Uterus (tissue), 3 donors: ENCODE measurements at regions not wholly inside any gene's neighbourhood (a gene's known extent, or its start where the extent isn't known, plus 50 kb on each side); places are given as distances from the start of the nearest gene placed in this dataset.

ENCODE experiments used
- DNase-seq, 2 donors: peaks; one replicate each; pipeline ENCODE4 v3.0.0-alpha.2; 2019 to 2020
- H3K27ac ChIP-seq, 2 donors: fragments of 200-600 bp; sonication (generic); 1 replicate in 1 of 2; 2 replicates in 1 of 2; pipeline ENCODE4 v1.5.1; 2016 to 2018
- H3K27me3 ChIP-seq, 2 donors: fragments of 200-600 bp; sonication (generic); one replicate each; pipeline ENCODE4 v1.5.1; 2018 to 2019; ENCODE audit warnings: control low read depth in 1 of 2
- H3K36me3 ChIP-seq, 2 donors: fragments of 200-600 bp; sonication (generic); one replicate each; pipeline ENCODE4 v1.5.1; 2019; ENCODE audit warnings: control low read depth in 1 of 2
- H3K4me1 ChIP-seq, 2 donors: fragments of 200-600 bp; sonication (generic); one replicate each; pipeline ENCODE4 v1.5.1; 2018 to 2019; ENCODE audit warnings: control low read depth in 1 of 2
- H3K4me3 ChIP-seq, 2 donors: fragments of 200-600 bp; sonication (generic); 1 replicate in 1 of 2; 2 replicates in 1 of 2; pipeline ENCODE4 v1.5.1; 2018 to 2019; ENCODE audit warnings: mild to moderate bottlenecking in 1 of 2
- H3K9me3 ChIP-seq, 2 donors: fragments of 200-600 bp; sonication (generic); one replicate each; pipeline ENCODE4 v1.5.1; 2019; ENCODE audit warnings: control low read depth in 1 of 2
- CTCF ChIP-seq, 4 experiments: fragments of 200-600 bp in 2 of 4; fragments of 450-650 bp in 2 of 4; sonication (generic) in 2 of 4; IDR thresholded peaks; one replicate each; pipeline ENCODE4 v1.5.1; 2016 to 2019; ENCODE audit warnings: antibody characterized with exemption in 4 of 4, mild to moderate bottlenecking in 2 of 4, moderate library complexity in 1 of 4
- POLR2A ChIP-seq, 2 donors: fragments of 450-650 bp; IDR thresholded peaks; one replicate each; pipeline ENCODE4 v1.6.1; 2016; ENCODE audit warnings: antibody characterized with exemption in 2 of 2, mild to moderate bottlenecking in 1 of 2, moderate library complexity in 1 of 2
- intact Hi-C: fragments of 100-400 bp; cut with DNase I; formaldehyde crosslinking; loops from one replicate; pipeline ENCODE4 v1.15.1; 2023; ENCODE audit warnings: low total_unique reads
- donor health status: DM: yes; HTN: yes; CAD: no.

- H3K27ac ChIP-seq: no peak overlapping the region
- no peaks in the 10 kb centered on the region for H3K36me3 ChIP-seq
- TF ChIP-seq POLR2A (IDR thresholded peaks at IDR 0.05) (no peak), CTCF (IDR thresholded peaks at IDR 0.05) (no peak)
- H3K27me3 ChIP-seq: no peaks in the 10 kb centered on the region
- no peaks in the 10 kb centered on the region for H3K4me1 ChIP-seq
- DNase-seq: no peak
- no peaks in the 10 kb centered on the region for H3K9me3 ChIP-seq
- intact Hi-C loops: no loop called here
- no peak overlapping the region for H3K4me3 ChIP-seq
Measured at GRCh38 chr10:56604624-56605023, 243.6 kb upstream of the ZWINT start.

GRCh38 chr10:56599201-56599600, 238.1 kb upstream of the ZWINT start:
- Histone ChIP-seq H3K4me1 (no peaks in the 10 kb centered on the region), H3K36me3 (no peaks in the 10 kb centered on the region), H3K27me3 (no peaks in the 10 kb centered on the region), H3K9me3 (no peaks in the 10 kb centered on the region), H3K27ac (no peak overlapping the region), H3K4me3 (no peak overlapping the region)
- DNase-seq: no peak
- no peak for TF ChIP-seq CTCF (IDR thresholded peaks at IDR 0.05)
- no peak for TF ChIP-seq POLR2A (IDR thresholded peaks at IDR 0.05)
- intact Hi-C loops: no loop called here

GRCh38 chr10:56596257-56596656, 235.2 kb upstream of the ZWINT start:
- TF ChIP-seq CTCF (IDR thresholded peaks at IDR 0.05) (no peak), POLR2A (IDR thresholded peaks at IDR 0.05) (no peak)
- intact Hi-C loops: no loop called here
- H3K36me3 ChIP-seq: no peaks in the 10 kb centered on the region
- no peaks in the 10 kb centered on the region for H3K4me1 ChIP-seq
- H3K27me3 ChIP-seq: no peaks in the 10 kb centered on the region
- no peak overlapping the region for H3K4me3 ChIP-seq
- DNase-seq: no peak
- no peak overlapping the region for H3K27ac ChIP-seq
- H3K9me3 ChIP-seq: no peaks in the 10 kb centered on the region

GRCh38 chr10:56593120-56593519, 232.1 kb upstream of the ZWINT start:
- Histone ChIP-seq H3K27me3 (no peaks in the 10 kb centered on the region), H3K36me3 (no peaks in the 10 kb centered on the region), H3K27ac (no peak overlapping the region), H3K4me3 (no peak overlapping the region), H3K9me3 (no peaks in the 10 kb centered on the region), H3K4me1 (no peaks in the 10 kb centered on the region)
- no peak for TF ChIP-seq CTCF (IDR thresholded peaks at IDR 0.05)
- TF ChIP-seq POLR2A (IDR thresholded peaks at IDR 0.05): no peak
- intact Hi-C loops: no loop called here
- no peak for DNase-seq

GRCh38 chr10:56586461-56586891, 225.4 kb upstream of the ZWINT start:
- Histone ChIP-seq H3K4me3 (no peak overlapping the region), H3K4me1 (no peaks in the 10 kb centered on the region), H3K36me3 (no peaks in the 10 kb centered on the region), H3K27me3 (no peaks in the 10 kb centered on the region), H3K27ac (no peak overlapping the region), H3K9me3 (no peaks in the 10 kb centered on the region)
- no peak for DNase-seq
- intact Hi-C loops: no loop called here
- TF ChIP-seq POLR2A (IDR thresholded peaks at IDR 0.05): no peak
- no peak for TF ChIP-seq CTCF (IDR thresholded peaks at IDR 0.05)
